GM10248 (cell line): ENCODE measurements at regions not wholly inside any gene's neighbourhood (a gene's known extent, or its start where the extent isn't known, plus 50 kb on each side); places are given as distances from the start of the nearest gene placed in this dataset.

Experiments used
- CTCF ChIA-PET: fragments of 300-600 bp; sonication (Branson Sonifier 250); formaldehyde crosslinking; extraction: SDS; loops from one replicate; lab custom pipeline; 2021; ENCODE audit warnings: antibody characterized with exemption; lab: Yijun Ruan, JAX
- POLR2A ChIA-PET: fragments of 350-650 bp; sonication (Branson Sonifier 250); formaldehyde crosslinking; extraction: SDS; loops from one replicate; lab custom pipeline; 2020; ENCODE audit warnings: antibody characterized with exemption; lab: Yijun Ruan, JAX
- DNase-seq: peaks from one replicate; pipeline ENCODE4 v3.0.0; 2012; ENCODE audit errors: extremely low spot score
- TF ChIP-seq, protein P1 (sequence below): IDR thresholded peaks from 2 replicates; pipeline ENCODE4 v1.5.1; 2012; ENCODE audit warnings: mild to moderate bottlenecking, low read depth; ENCODE audit errors: extremely low read depth, missing control alignments, control extremely low read depth

DNA sequence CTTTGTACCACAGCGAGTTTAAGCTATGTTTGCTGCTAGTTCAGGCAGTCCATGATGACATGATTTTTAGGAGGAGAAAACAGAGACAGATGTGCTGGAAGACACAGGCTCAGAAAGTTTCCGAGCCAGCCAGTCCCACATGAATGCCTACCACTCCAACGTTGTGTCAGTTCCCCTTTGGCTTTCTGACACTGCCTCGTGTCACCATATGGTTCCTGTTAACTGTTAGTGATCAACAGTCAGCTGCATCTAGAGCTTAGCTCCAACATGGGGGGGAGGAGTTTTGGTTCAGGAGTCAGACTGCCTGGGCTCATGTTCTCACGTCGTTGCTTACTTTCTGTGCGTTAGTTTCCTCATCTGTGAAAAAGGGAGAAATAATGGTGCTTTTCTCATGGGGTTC lies 343.7 kb downstream of the MID1IP1 start:
- no peak for DNase-seq
- ChIA-PET POLR2A (no interaction called here), CTCF (interaction anchor here (1.2 kb wide), 1 partner anchor 11 kb away, joined by 4 read pairs; no protein-coding TSS in a partner anchor)
- TF ChIP-seq, protein P1, sequence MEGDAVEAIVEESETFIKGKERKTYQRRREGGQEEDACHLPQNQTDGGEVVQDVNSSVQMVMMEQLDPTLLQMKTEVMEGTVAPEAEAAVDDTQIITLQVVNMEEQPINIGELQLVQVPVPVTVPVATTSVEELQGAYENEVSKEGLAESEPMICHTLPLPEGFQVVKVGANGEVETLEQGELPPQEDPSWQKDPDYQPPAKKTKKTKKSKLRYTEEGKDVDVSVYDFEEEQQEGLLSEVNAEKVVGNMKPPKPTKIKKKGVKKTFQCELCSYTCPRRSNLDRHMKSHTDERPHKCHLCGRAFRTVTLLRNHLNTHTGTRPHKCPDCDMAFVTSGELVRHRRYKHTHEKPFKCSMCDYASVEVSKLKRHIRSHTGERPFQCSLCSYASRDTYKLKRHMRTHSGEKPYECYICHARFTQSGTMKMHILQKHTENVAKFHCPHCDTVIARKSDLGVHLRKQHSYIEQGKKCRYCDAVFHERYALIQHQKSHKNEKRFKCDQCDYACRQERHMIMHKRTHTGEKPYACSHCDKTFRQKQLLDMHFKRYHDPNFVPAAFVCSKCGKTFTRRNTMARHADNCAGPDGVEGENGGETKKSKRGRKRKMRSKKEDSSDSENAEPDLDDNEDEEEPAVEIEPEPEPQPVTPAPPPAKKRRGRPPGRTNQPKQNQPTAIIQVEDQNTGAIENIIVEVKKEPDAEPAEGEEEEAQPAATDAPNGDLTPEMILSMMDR, result no peak

DNA sequence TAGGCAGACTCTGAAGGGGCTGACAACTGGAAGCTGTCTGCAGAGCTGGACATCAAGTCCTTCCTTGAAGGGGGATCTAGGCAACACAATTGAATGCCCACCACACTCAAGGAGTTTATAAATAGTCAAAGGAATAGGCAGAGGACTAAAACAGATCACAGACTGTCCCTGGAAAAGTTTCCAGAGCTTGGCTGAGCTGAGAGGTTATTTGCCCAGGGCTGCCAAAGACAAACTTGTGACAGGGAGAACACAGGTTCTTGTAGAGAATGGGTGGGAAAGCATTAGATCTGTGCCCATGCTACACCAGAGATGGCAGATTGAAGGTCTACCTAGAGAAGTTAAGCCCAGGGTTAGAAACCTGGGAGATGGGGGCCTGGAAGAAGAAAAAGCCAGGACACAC lies 344.6 kb downstream of the MID1IP1 start:
- POLR2A ChIA-PET, result interaction anchor here (0.5 kb wide), 1 partner anchor 341 kb away, joined by 4 read pairs; no protein-coding TSS in a partner anchor
- TF ChIP-seq, protein P1, result no peak
- CTCF ChIA-PET, result interaction anchor here (1.1 kb wide), 1 partner anchor 378 kb away, joined by 5 read pairs; no protein-coding TSS in a partner anchor

DNA sequence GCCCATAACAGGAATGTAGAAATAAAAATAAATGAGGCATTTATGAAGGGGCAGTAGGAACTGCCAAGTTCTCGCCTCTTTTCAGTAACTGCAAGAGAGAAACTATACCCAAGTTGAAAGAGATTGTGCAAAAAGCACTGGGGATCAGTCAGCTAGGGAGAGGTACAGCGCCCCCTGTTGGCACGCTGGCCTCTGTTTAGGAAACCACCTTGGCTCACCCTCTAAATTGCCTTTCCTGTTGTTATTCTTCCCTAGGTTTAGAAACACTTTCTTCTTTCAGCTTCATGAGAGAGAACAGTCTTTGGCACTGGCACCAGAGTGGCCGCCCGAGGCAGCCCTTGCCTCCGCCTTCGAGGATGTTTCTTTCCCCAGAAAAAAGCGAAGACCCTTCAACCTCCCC lies 348.5 kb downstream of the MID1IP1 start:
- CTCF ChIA-PET, result interaction anchor here (0.6 to 6.6 kb wide), 21 partner anchors 8 to 522 kb away, joined by 3 to 47 read pairs (median 4); no protein-coding TSS in a partner anchor
- POLR2A ChIA-PET, result no interaction called here

More for the DNA sequence above, 344.6 kb downstream of the MID1IP1 start:
- no peak for DNase-seq

DNA sequence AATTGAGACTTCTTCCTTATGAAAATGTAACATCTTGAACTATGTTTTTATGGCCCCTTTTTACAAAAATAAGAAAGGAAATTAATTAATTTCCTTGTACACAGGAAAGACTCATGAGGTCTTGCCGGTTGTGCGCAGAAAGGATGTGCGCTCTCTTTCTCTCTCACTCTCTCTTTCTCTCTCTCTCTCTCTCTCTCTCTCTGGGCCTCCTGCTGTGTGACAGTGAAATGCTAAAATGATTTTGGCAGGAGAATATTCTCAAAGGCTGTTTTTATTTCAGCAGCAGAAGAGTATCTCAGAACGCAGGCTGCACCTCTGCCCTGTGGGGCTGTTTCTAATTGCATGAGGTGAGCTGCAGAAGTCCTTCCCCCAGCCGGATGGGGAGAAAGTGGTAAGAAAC lies 349.0 kb downstream of the MID1IP1 start:
- TF ChIP-seq, protein P1, result no peak
- POLR2A ChIA-PET, result no interaction called here

More for the DNA sequence above, 348.5 kb downstream of the MID1IP1 start:
- peak; percentile 41 for DNase-seq
- TF ChIP-seq, protein P1, result peak; percentile 64

DNA sequence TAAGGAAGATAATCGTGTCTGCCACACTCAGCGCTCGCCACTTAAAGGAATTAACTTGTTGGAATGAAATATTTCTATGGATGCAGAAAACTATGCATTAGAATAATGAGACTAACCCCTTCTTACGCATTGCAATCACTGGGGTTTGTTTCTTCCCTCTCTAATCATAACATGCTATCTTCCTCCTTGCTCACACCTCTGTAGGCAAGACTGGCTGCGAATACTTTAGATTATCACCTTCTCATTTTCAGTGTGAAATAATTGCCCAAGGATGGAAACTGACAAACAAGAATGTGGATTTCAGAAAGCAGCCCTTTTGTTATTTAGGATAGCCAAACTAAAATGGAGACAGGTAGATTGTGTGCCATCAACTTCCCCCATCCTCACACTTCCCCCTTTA lies 349.4 kb downstream of the MID1IP1 start:
- TF ChIP-seq, protein P1, result no peak
- DNase-seq, result no peak
- ChIA-PET CTCF (interaction anchor here (1.1 to 6.6 kb wide), 7 partner anchors 9 to 486 kb away, joined by 3 to 47 read pairs (median 7); no protein-coding TSS in a partner anchor), POLR2A (no interaction called here)

More for the DNA sequence above, 349.0 kb downstream of the MID1IP1 start:
- DNase-seq, result no peak
- CTCF ChIA-PET, result interaction anchor here (1.0 to 6.6 kb wide), 19 partner anchors 8 to 522 kb away, joined by 3 to 47 read pairs (median 4); no protein-coding TSS in a partner anchor

DNA sequence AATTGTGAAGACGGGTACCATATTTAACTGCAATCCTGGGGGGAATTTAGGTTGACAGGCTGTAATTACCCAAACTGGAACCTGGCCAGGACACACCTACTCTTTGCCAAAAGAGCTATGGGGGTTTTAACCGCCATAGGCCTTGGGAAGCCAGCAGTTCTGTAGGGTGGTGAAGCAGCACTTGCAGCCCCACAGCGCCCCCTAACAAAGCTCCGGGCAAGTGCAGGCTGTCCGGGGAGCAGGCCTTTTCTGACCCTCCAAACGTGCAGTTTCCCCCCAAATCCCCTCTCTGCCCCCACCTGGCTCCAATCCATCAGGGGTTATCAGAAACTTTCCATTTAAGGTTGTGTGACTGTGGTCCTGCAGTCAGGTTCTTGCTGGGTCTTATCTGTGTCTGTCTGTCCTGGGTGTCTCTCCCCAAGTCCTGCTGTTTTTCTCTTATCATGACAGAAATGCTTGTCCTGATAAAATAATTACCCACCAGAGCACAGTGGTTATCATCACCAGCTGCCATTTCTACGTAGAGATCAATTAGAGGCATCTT lies 350.9 kb downstream of the MID1IP1 start:
- DNase-seq, result peak; percentile 46
- POLR2A ChIA-PET, result no interaction called here
- TF ChIP-seq, protein P1, result peak; percentile 49
- CTCF ChIA-PET, result interaction anchor here (0.8 to 6.6 kb wide), 21 partner anchors 9 to 493 kb away, joined by 3 to 47 read pairs (median 4); no protein-coding TSS in a partner anchor
